ENCODE measurements at regions not wholly inside any gene's neighbourhood (a gene's known extent, or its start where the extent isn't known, plus 50 kb on each side); places are given as distances from the start of the nearest gene placed in this dataset.

- FAIRE-seq, result no peak
- ChIA-PET POLR2A (no interaction called here), CTCF (no interaction called here)
- Histone ChIP-seq H3K9me1 (replicated peaks; ENCODE audit: control insufficient read depth, extremely low read depth, insufficient read depth, low read length) (no peaks in the 10 kb centered on the region), H3K9me3 (replicated peaks; ENCODE audit: control insufficient read depth, insufficient read depth, low read length) (no peaks in the 10 kb centered on the region), H3K9ac (replicated peaks; ENCODE audit: extremely low read depth, insufficient read depth, low read length) (no peak overlapping the region), H3K4me1 (ENCODE audit: control insufficient read depth, extremely low read depth, insufficient read depth, low read length) (no peaks in the 10 kb centered on the region), H4K20me1 (replicated peaks; ENCODE audit: control insufficient read depth, extremely low read depth, insufficient read depth, low read length) (no peaks in the 10 kb centered on the region), H3K4me3 (replicated peaks in 1 of 3; ENCODE audit: insufficient read depth in 1 of 3, low read depth in 1 of 3, low read length in 3 of 3) (no peak overlapping the region), H3K4me2 (ENCODE audit: insufficient read depth, low read length) (no peak overlapping the region), H2AFZ (ENCODE audit: low read depth, low read length) (no peak overlapping the region), H3K27ac (ENCODE audit: insufficient read depth, low read depth, low read length) (no peak overlapping the region), H3K79me2 (ENCODE audit: control insufficient read depth, insufficient read depth, low read length) (no peaks in the 10 kb centered on the region), H3K36me3 (ENCODE audit: control insufficient read depth in 2 of 2, extremely low read depth in 1 of 2, insufficient read depth in 2 of 2, low read length in 2 of 2) (no peaks in the 10 kb centered on the region), H3K27me3 (ENCODE audit: control insufficient read depth in 2 of 2, insufficient read depth in 2 of 2, low read length in 2 of 2) (no peaks in the 10 kb centered on the region)
- dilution Hi-C loops (cut with MboI; ENCODE audit: extremely low pct_ligation_motif_present, low sequenced_read_pairs) (no loop called here), intact Hi-C loops (cut with micrococcal nuclease) (no loop called here)
- no TSS peak for BruUV-seq (replicated peaks)
- TF ChIP-seq MYC (IDR thresholded peaks at IDR 0.05; ENCODE audit: low read depth, low read length) (no peak), EZH2 (IDR thresholded peaks at IDR 0.05; ENCODE audit: borderline replicate concordance, low read depth, low read length, severe bottlenecking) (no peak), JUN (IDR thresholded peaks at IDR 0.05; ENCODE audit: borderline replicate concordance, insufficient read depth, insufficient read length, low read depth) (no peak), MAX (IDR thresholded peaks at IDR 0.05; ENCODE audit: insufficient read depth, insufficient read length) (no peak), POLR2AphosphoS5 (IDR thresholded peaks at IDR 0.05; ENCODE audit: insufficient read depth, low read depth, low read length) (no peak), FOS (IDR thresholded peaks at IDR 0.05; ENCODE audit: borderline replicate concordance, insufficient read depth, low read length) (no peak), POLR2A (IDR thresholded peaks at IDR 0.05; ENCODE audit: low read depth, low read length) (no peak), GATA2 (IDR thresholded peaks at IDR 0.05; ENCODE audit: insufficient read depth, insufficient read length, low read depth, low read length) (no peak), CTCF (IDR thresholded peaks at IDR 0.05; ENCODE audit: extremely low read depth in 1 of 2, insufficient read depth in 1 of 2, low read depth in 1 of 2, low read length in 2 of 2) (no peak)
- no peak for DNase-seq (ENCODE audit: low read depth, low spot score)
These were observed 302.4 kb upstream of the HS6ST1 start for GRCh38 chr2:128621074-128621473.
